Tibial nerve (tissue), 4 donors: ENCODE measurements at regions not wholly inside any gene's neighbourhood (a gene's known extent, or its start where the extent isn't known, plus 50 kb on each side); places are given as distances from the start of the nearest gene placed in this dataset.

ENCODE experiments used
- DNase-seq, 2 donors: peaks; one replicate each; pipeline ENCODE4 v3.0.0-alpha.2; 2019; ENCODE audit warnings: low spot score in 2 of 2
- H3K27ac ChIP-seq, 4 donors: fragments of 200-600 bp; sonication (generic) in 3 of 4; one replicate each; pipeline ENCODE4 v1.5.1; 2017 to 2019; ENCODE audit warnings: mild to moderate bottlenecking in 1 of 4
- H3K27me3 ChIP-seq, 2 donors: fragments of 200-600 bp; sonication (generic) in 1 of 2; one replicate each; pipeline versions ENCODE4 v1.5.1 to v1.6.0; 2017 to 2019
- H3K36me3 ChIP-seq, 3 donors: fragments of 200-600 bp; sonication (generic); one replicate each; pipeline ENCODE4 v1.5.1; 2018 to 2019
- H3K4me1 ChIP-seq, 4 donors: fragments of 200-600 bp; sonication (generic) in 3 of 4; one replicate each; pipeline ENCODE4 v1.5.1; 2017 to 2019
- H3K4me3 ChIP-seq, 4 donors: fragments of 200-600 bp; sonication (generic) in 3 of 4; one replicate each; pipeline ENCODE4 v1.5.1; 2017 to 2019; ENCODE audit warnings: mild to moderate bottlenecking in 1 of 4, moderate library complexity in 1 of 4
- H3K9me3 ChIP-seq, 4 donors: fragments of 200-600 bp; sonication (generic) in 3 of 4; one replicate each; pipeline ENCODE4 v1.5.1; 2017 to 2019
- EP300 ChIP-seq, 2 donors: sonication (generic); formaldehyde crosslinking; IDR thresholded peaks; one replicate each; pipeline ENCODE4 v1.6.1; 2017; ENCODE audit warnings: antibody characterized with exemption in 2 of 2, mild to moderate bottlenecking in 1 of 2
- POLR2A ChIP-seq, 2 donors: fragments of 450-650 bp; IDR thresholded peaks; one replicate each; pipeline ENCODE4 v1.6.1; 2017; ENCODE audit warnings: antibody characterized with exemption in 2 of 2, mild to moderate bottlenecking in 2 of 2, moderate library complexity in 2 of 2
- WGBS, 2 donors: methylation state at CpG; one replicate each; pipeline ENCODE4 v1.1.5; 2018; 5-methylcytosine and 5-hydroxymethylcytosine counted together
- TF ChIP-seq, protein P1 (sequence below), 5 experiments: fragments of 200-600 bp in 3 of 5; fragments of 450-650 bp in 2 of 5; sonication (generic) in 3 of 5; IDR thresholded peaks; one replicate each; pipeline ENCODE4 v1.5.1; 2016 to 2019; ENCODE audit warnings: antibody characterized with exemption in 5 of 5, mild to moderate bottlenecking in 3 of 5, moderate library complexity in 2 of 5

DNA sequence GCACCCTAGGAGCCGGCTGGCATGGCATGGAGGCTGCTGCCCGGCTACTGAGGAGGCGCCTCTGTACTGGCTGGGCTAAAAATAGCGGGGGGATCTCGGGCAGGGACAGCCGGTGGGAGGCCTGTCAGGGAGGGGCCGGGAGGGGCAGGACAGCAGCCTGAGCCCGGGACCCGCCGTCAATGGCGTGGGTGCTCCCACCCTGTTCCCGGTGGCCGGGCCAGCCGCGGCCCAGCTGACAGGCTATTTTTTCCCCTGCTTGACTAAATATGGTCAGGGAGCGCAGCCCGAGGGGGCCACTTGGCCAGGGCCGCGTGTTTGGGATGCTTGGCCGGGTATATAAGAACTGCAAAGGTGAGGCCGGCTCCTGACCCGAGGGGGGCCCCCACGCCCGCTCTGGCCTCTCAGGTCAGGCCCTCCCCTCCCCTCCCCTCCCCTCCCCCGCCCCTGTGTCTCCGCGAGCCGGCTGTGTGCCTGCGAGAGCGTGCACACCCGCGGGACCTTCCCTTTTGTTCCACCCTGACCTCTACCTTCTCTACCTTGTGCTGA lies 74.4 kb upstream of the GATA5 start:
- Histone ChIP-seq H3K9me3 (no peaks in the 10 kb centered on the region), H3K36me3 (no peaks in the 10 kb centered on the region), H3K27ac (peak overlapping the region in 3 of 4 donors; percentile 11 to 78 (median 15)), H3K4me1 (peaks cover 0 to 29% (median 17%) of the 10 kb centered on the region in 4 donors), H3K4me3 (peak overlapping the region in 3 of 4 donors; percentile 16 to 33 (median 32)), H3K27me3 (peaks cover 0 to 90% of the 10 kb centered on the region in 2 donors)
- 10 to 17% methylated on average over 8 to 22 of the region's 32 CpGs for WGBS, 2 donors
- TF ChIP-seq POLR2A (IDR thresholded peaks at IDR 0.05) (no peak), EP300 (IDR thresholded peaks at IDR 0.05) (peak in 1 of 2 donors; percentile 47)
- TF ChIP-seq, protein P1, sequence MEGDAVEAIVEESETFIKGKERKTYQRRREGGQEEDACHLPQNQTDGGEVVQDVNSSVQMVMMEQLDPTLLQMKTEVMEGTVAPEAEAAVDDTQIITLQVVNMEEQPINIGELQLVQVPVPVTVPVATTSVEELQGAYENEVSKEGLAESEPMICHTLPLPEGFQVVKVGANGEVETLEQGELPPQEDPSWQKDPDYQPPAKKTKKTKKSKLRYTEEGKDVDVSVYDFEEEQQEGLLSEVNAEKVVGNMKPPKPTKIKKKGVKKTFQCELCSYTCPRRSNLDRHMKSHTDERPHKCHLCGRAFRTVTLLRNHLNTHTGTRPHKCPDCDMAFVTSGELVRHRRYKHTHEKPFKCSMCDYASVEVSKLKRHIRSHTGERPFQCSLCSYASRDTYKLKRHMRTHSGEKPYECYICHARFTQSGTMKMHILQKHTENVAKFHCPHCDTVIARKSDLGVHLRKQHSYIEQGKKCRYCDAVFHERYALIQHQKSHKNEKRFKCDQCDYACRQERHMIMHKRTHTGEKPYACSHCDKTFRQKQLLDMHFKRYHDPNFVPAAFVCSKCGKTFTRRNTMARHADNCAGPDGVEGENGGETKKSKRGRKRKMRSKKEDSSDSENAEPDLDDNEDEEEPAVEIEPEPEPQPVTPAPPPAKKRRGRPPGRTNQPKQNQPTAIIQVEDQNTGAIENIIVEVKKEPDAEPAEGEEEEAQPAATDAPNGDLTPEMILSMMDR (IDR thresholded peaks at IDR 0.05): no peak
- no peak for DNase-seq

DNA sequence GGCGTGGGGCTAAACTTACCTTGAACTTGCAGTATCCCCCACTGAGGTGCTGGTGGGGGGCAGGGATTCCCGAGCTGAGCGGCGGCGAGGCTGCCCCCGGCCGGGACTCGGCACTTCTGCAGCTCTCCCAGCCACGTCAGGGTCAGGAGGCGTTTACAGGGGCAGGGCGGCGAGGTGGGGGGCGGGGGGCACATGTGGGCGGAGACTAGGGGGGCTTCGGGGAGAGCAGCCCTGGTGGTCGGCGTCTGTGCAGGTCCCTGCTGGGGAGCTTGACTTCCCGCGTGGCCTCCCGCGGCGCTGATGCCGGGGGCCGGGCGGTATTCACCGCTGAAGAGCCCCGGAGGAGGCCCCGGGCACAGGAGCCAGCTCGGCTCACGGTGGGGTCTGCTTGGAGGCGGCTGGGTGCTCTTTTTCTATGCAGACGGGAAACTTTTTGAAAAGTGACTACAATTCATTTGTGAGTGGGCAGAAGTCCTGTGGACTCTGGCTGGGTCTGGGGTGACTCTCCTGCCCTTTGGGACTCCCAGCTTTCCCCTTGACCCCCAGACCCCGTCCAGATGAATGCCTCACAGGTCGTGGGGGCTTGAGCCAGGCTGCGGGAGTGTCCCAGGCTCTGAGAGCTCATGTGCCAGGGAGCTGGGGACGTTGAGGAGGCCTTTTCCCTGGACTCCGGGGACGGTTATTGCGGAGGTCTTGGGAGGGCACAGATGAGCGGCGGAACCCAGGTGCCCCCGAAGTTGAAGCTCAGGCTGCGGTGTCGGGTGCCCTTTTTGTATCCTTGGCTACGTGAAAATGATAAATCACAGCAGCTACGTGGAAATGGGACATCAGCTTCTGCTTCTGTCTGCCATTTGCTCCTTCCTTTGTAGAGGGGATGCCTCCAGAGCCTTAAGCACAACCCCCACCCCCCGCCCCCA lies 75.9 kb upstream of the GATA5 start:
- no peak for TF ChIP-seq POLR2A (IDR thresholded peaks at IDR 0.05)
- TF ChIP-seq, protein P1 (IDR thresholded peaks at IDR 0.05): no peak
- no peak for TF ChIP-seq EP300 (IDR thresholded peaks at IDR 0.05)
- Histone ChIP-seq H3K4me3 (peak overlapping the region in 3 of 4 donors; percentile 16 to 33 (median 32)), H3K27ac (no peak overlapping the region), H3K9me3 (no peaks in the 10 kb centered on the region), H3K36me3 (no peaks in the 10 kb centered on the region), H3K27me3 (peaks cover 0 to 99% of the 10 kb centered on the region in 2 donors), H3K4me1 (peaks cover 0 to 29% (median 17%) of the 10 kb centered on the region in 4 donors)
- DNase-seq: no peak
- 23 to 31% methylated on average over 23 to 25 of the region's 47 CpGs for WGBS, 2 donors

DNA sequence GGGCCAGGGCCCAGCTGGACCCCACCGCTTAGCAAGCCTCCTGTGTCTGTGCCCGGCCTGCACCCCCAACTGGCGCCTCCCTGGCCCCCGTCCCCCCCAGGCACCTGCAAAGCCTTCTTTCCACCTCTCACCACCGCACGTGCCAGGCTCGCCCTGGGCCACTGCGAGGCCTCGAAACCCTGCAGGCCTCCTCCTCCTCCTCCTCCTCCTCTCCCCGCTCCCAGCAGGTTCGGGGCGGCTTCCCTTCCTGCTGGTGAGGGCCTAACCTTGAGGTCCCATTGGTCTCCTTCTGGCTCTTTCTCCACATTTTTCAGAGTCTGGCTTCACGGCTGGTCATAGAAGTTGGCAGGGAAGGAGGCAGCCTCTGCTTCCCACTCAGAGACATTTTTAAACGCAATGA lies 76.8 kb upstream of the GATA5 start:
- H3K9me3 ChIP-seq: no peaks in the 10 kb centered on the region
- peaks cover 0 to 29% (median 17%) of the 10 kb centered on the region in 4 donors for H3K4me1 ChIP-seq
- H3K27ac ChIP-seq: no peak overlapping the region
- H3K4me3 ChIP-seq: no peak overlapping the region
- peaks cover 0 to 99% of the 10 kb centered on the region in 2 donors for H3K27me3 ChIP-seq
- 71 to 83% methylated on average over 14 of the region's 14 CpGs for WGBS, 2 donors
- TF ChIP-seq, protein P1 (IDR thresholded peaks at IDR 0.05): no peak
- TF ChIP-seq POLR2A (IDR thresholded peaks at IDR 0.05) (no peak), EP300 (IDR thresholded peaks at IDR 0.05) (no peak)
- no peak for DNase-seq
- no peaks in the 10 kb centered on the region for H3K36me3 ChIP-seq

DNA sequence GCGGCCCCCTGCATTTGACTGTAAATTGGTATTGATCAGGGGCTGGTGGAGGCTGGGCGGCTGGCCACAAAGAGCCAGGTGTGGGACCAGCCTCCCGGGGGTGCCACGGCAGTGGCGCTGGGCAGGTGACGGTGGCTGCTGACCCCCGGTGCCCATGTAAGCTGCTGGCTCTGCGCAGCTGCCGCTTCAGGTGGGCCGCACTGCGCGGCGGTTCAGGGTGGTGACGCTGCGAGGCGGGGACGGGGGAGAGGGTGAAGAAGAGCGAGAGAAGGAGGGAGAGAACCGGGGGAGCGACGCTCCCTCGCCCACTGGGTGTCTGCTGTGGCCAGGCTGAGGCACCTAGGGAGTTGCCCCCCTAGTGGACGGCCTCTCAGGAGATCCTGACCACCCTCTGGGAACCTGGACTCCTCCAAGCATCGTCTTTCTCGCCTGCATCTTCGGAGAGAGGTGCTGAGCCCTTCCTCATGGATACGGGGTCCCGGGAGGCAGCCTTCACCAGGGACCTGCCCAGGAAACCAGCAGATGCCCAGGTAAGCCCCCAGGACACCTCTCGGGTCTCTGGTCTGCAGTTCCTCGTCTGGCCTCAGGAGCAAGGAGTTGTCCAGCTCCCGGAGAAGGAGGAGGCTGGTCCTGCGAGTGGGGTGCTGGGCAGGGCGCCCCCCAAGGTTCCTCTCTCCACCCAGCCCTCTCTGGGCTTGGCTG lies 77.5 kb upstream of the GATA5 start:
- Histone ChIP-seq H3K27ac (no peak overlapping the region), H3K27me3 (peaks cover 0 to 99% of the 10 kb centered on the region in 2 donors), H3K4me3 (no peak overlapping the region), H3K9me3 (no peaks in the 10 kb centered on the region), H3K36me3 (no peaks in the 10 kb centered on the region), H3K4me1 (peaks cover 0 to 29% (median 17%) of the 10 kb centered on the region in 4 donors)
- no peak for DNase-seq
- WGBS, 2 donors: 81 to 86% methylated on average over 28 to 32 of the region's 33 CpGs
- TF ChIP-seq EP300 (IDR thresholded peaks at IDR 0.05): no peak
- TF ChIP-seq POLR2A (IDR thresholded peaks at IDR 0.05): no peak
- TF ChIP-seq, protein P1 (IDR thresholded peaks at IDR 0.05): no peak
